A549 (cell line): ENCODE measurements at regions not wholly inside any gene's neighbourhood (a gene's known extent, or its start where the extent isn't known, plus 50 kb on each side); places are given as distances from the start of the nearest gene placed in this dataset.

Experiments
- CTCF ChIP-seq: fragments of >200 bp; sonication (Bioruptor Twin); formaldehyde crosslinking; IDR thresholded peaks from 3 replicates; pipeline ENCODE4 v1.5.1; 2016
- KDM1A ChIP-seq: fragments of 200-600 bp; sonication (generic); IDR thresholded peaks from 2 replicates; pipeline ENCODE4 v1.6.1; 2016; ENCODE audit warnings: low read depth, mild to moderate bottlenecking
- POLR2A ChIP-seq: IDR thresholded peaks from 2 replicates; pipeline ENCODE4 v1.6.1; 2012; ENCODE audit warnings: mild to moderate bottlenecking, low read length
- RAD21 ChIP-seq, 2 experiments: fragments of >200 bp in 1 of 2; sonication (Bioruptor Twin) in 1 of 2; formaldehyde crosslinking in 1 of 2; IDR thresholded peaks in 1 of 2; conservative IDR thresholded peaks in 1 of 2; 2 replicates in 1 of 2; 3 replicates in 1 of 2; pipeline ENCODE4 v1.6.1; 2012 to 2018; ENCODE audit warnings: inconsistent platforms in 1 of 2
- RARB ChIP-seq: fragments of 250-450 bp; sonication (Bioruptor Pico); IDR thresholded peaks from 2 replicates; pipeline ENCODE4 v1.8.0; 2021; ENCODE audit warnings: mild to moderate bottlenecking, moderate library complexity

- TF ChIP-seq CTCF, result no peak
- TF ChIP-seq KDM1A, result no peak
- TF ChIP-seq RAD21 (conservative IDR thresholded peaks at IDR 0.05 in 1 of 2, IDR thresholded peaks at IDR 0.05 in 1 of 2), result no peak
- no peak for TF ChIP-seq POLR2A
- no peak for TF ChIP-seq RARB (CRISPR knock-in tag)
Measured at GRCh38 chr2:239724851-239725550, 300.1 kb downstream of the NDUFA10 start.
